Neural cell (in vitro differentiated cells): ENCODE measurements at regions not wholly inside any gene's neighbourhood (a gene's known extent, or its start where the extent isn't known, plus 50 kb on each side); places are given as distances from the start of the nearest gene placed in this dataset.
"Not testable (repeated sequence)": the region's sequence is repeated elsewhere in the genome, so short reads cannot be mapped to it uniquely, and the experiment has no call there.

Experiments used
- H2AFZ ChIP-seq: fragments of 200-600, 300-800 bp; sonication (generic), shearing (Covaris generic); 2 replicates; pipeline ENCODE4 v1.6.0; 2014; ENCODE audit warnings: low read depth, mild to moderate bottlenecking, antibody characterized with exemption, low read length, moderate library complexity
- H3F3A ChIP-seq: fragments of 200-600 bp; shearing (Covaris generic); 2 replicates; pipeline ENCODE4 v1.6.1; 2016; ENCODE audit warnings: mild to moderate bottlenecking, moderate library complexity, mixed read lengths, antibody characterized with exemption, low read length; ENCODE audit not compliant: insufficient read depth, poor library complexity, severe bottlenecking
- H3K27ac ChIP-seq: fragments of 200-600, 300-800 bp; sonication (generic), shearing (Covaris generic); 2 replicates; pipeline ENCODE4 v1.5.1; 2014; ENCODE audit warnings: mild to moderate bottlenecking, low read length, moderate library complexity
- H3K27me3 ChIP-seq: fragments of 300-800, 200-600 bp; sonication (generic), shearing (Covaris generic); 2 replicates; pipeline ENCODE4 v1.6.0; 2014; ENCODE audit warnings: mild to moderate bottlenecking, low read depth, low read length, moderate library complexity; ENCODE audit not compliant: insufficient read depth
- H3K36me3 ChIP-seq: fragments of 300-800, 200-600 bp; sonication (generic), shearing (Covaris generic); 2 replicates; pipeline ENCODE4 v1.5.1; 2014; ENCODE audit warnings: mild to moderate bottlenecking, antibody characterized with exemption, low read length, moderate library complexity; ENCODE audit not compliant: insufficient read depth
- H3K4me2 ChIP-seq: fragments of 300-800, 200-600 bp; sonication (generic), shearing (Covaris generic); 2 replicates; pipeline ENCODE4 v1.6.0; 2014; ENCODE audit warnings: mild to moderate bottlenecking, low read length
- H3K4me3 ChIP-seq: fragments of 300-800, 200-600 bp; sonication (generic), shearing (Covaris generic); 2 replicates; pipeline ENCODE4 v1.5.1; 2014; ENCODE audit warnings: mild to moderate bottlenecking, low read length, moderate library complexity
- H3K79me2 ChIP-seq: fragments of 200-600 bp; shearing (Covaris generic); replicated peaks from 2 replicates; pipeline ENCODE4 v1.6.0; 2014; ENCODE audit warnings: mild to moderate bottlenecking, low read length, moderate library complexity; ENCODE audit not compliant: insufficient read depth
- H3K9ac ChIP-seq: fragments of 300-800, 200-600 bp; sonication (generic), shearing (Covaris generic); 2 replicates; pipeline ENCODE4 v1.6.1; 2016; ENCODE audit warnings: mild to moderate bottlenecking, low read length, mixed read lengths
- H3K9me2 ChIP-seq: fragments of 200-600 bp; shearing (Covaris generic); 2 replicates; pipeline ENCODE4 v1.6.1; 2016; ENCODE audit warnings: mild to moderate bottlenecking, low read length, mixed read lengths; ENCODE audit not compliant: insufficient read depth
- H3K9me3 ChIP-seq: fragments of 200-600, 300-800 bp; sonication (generic), shearing (Covaris generic); 2 replicates; pipeline ENCODE4 v1.6.1; 2016; ENCODE audit warnings: mild to moderate bottlenecking, mixed run types, low read length, moderate library complexity, mixed read lengths
- H4K20me1 ChIP-seq: fragments of 200-600 bp; shearing (Covaris generic); 2 replicates; pipeline ENCODE4 v1.6.1; 2016; ENCODE audit warnings: mild to moderate bottlenecking, mixed run types; ENCODE audit not compliant: insufficient read depth
- EP300 ChIP-seq: fragments of 450-650 bp; conservative IDR thresholded peaks from 2 replicates; pipeline ENCODE4 v1.6.1; 2014; ENCODE audit warnings: antibody characterized with exemption, mild to moderate bottlenecking, moderate library complexity; ENCODE audit not compliant: poor library complexity, severe bottlenecking
- EZH2 ChIP-seq: fragments of 200-600, 300-800 bp; shearing (Covaris generic), sonication (generic); IDR thresholded peaks from 2 replicates; pipeline ENCODE4 v1.6.1; 2014; ENCODE audit warnings: antibody characterized with exemption, low read length, borderline replicate concordance, mild to moderate bottlenecking; ENCODE audit not compliant: insufficient read depth, poor library complexity, severe bottlenecking
- MXI1 ChIP-seq: fragments of 450-650 bp; conservative IDR thresholded peaks from 2 replicates; pipeline ENCODE4 v1.6.1; 2014; ENCODE audit warnings: antibody characterized with exemption, mild to moderate bottlenecking; ENCODE audit not compliant: poor library complexity, severe bottlenecking
- POLR2AphosphoS5 ChIP-seq: IDR thresholded peaks from 2 replicates; pipeline ENCODE4 v1.6.1; 2012
- RAD21 ChIP-seq: fragments of 450-650 bp; conservative IDR thresholded peaks from 2 replicates; pipeline ENCODE4 v1.6.1; 2014; ENCODE audit warnings: antibody characterized with exemption, mild to moderate bottlenecking, moderate library complexity
- SMC3 ChIP-seq: fragments of 450-650 bp; conservative IDR thresholded peaks from 2 replicates; pipeline ENCODE4 v1.6.1; 2014; ENCODE audit warnings: antibody characterized with exemption, mild to moderate bottlenecking, moderate library complexity; ENCODE audit not compliant: poor library complexity
- TAF1 ChIP-seq: IDR thresholded peaks from 2 replicates; pipeline ENCODE4 v1.6.1; 2012; ENCODE audit warnings: low read depth
- TF ChIP-seq, protein P1 (sequence below): fragments of 450-650 bp; IDR thresholded peaks from 2 replicates; pipeline ENCODE4 v1.5.1; 2014; ENCODE audit warnings: antibody characterized with exemption, mild to moderate bottlenecking, moderate library complexity; ENCODE audit not compliant: poor library complexity, severe bottlenecking
- TF ChIP-seq, protein P2 (sequence below): IDR thresholded peaks from 2 replicates; pipeline ENCODE4 v1.6.1; 2012; ENCODE audit warnings: borderline replicate concordance

DNA sequence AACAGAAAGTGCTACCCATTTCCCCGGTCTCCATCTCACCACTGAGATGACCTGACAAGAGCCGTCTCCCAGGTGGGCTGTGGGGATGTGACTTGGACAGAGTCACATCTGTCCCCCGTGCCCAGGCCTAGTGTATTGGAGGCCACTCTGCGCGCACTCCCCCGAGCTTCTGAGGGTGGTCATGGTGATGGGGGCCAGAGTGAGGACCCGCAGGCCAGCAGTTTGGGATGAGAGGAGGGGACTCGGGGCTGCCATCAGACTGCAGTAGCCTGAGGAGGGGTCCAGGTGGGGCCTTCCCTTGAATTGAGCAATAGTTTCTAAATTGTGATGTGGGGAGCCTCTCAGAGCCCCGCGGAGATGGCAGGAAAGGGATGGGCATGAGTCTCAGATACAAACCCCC is 852.6 kb downstream of the TBC1D22A start:
- Histone ChIP-seq H4K20me1 (no peaks in the 10 kb centered on the region), H3F3A (no peaks in the 10 kb centered on the region)

DNA sequence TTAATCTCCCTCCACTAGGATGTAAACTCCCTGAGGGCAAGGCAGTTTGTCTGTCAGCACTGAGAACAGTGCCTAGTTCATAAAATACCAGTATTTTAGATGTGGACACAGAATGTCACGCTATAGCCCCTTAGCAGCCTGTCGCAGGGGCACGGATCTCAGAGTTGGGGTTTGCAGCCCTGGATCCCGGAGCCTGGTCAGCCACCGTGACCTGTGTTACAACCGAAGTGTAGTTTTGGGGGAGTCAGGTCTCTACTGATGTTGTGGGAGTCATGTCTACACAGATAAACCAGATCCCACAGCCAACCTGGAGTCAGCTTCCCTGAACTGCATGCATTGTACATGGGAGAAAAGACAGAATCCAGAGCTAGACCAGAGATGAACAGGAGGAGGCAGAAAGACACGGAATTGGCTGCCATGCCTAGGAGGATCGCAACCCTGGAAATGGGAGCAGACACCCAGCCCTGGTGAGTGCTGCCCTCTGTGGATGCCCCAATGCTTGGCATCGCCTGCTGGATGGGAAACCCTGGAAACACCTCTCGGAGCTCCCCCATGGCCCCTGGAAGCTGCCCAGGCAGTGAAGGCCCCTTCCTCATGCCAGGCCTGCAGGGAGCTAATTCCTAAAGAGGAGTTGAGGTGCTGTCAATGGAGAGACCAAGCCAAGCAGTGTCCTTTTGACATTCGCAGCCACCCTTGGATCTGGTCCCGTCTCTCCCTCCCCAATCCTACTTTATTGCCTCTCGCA is 851.3 kb downstream of the TBC1D22A start:
- Histone ChIP-seq H3K27me3 (no peaks in the 10 kb centered on the region), H3K4me3 (no peak overlapping the region), H3K36me3 (no peaks in the 10 kb centered on the region), H3K4me2 (no peak overlapping the region), H3K9me3 (peaks cover 4% of the 10 kb centered on the region), H3K27ac (no peak overlapping the region), H4K20me1 (no peaks in the 10 kb centered on the region), H3F3A (no peaks in the 10 kb centered on the region), H3K9me2 (no peaks in the 10 kb centered on the region), H2AFZ (no peak overlapping the region), H3K9ac (no peak overlapping the region), H3K79me2 (no peaks in the 10 kb centered on the region)
- TF ChIP-seq RAD21 (no peak), MXI1 (no peak), SMC3 (no peak), EP300 (no peak), EZH2 (no peak), TAF1 (no peak), POLR2AphosphoS5 (no peak)
- TF ChIP-seq, protein P1, sequence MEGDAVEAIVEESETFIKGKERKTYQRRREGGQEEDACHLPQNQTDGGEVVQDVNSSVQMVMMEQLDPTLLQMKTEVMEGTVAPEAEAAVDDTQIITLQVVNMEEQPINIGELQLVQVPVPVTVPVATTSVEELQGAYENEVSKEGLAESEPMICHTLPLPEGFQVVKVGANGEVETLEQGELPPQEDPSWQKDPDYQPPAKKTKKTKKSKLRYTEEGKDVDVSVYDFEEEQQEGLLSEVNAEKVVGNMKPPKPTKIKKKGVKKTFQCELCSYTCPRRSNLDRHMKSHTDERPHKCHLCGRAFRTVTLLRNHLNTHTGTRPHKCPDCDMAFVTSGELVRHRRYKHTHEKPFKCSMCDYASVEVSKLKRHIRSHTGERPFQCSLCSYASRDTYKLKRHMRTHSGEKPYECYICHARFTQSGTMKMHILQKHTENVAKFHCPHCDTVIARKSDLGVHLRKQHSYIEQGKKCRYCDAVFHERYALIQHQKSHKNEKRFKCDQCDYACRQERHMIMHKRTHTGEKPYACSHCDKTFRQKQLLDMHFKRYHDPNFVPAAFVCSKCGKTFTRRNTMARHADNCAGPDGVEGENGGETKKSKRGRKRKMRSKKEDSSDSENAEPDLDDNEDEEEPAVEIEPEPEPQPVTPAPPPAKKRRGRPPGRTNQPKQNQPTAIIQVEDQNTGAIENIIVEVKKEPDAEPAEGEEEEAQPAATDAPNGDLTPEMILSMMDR, result no peak
- TF ChIP-seq, protein P2, sequence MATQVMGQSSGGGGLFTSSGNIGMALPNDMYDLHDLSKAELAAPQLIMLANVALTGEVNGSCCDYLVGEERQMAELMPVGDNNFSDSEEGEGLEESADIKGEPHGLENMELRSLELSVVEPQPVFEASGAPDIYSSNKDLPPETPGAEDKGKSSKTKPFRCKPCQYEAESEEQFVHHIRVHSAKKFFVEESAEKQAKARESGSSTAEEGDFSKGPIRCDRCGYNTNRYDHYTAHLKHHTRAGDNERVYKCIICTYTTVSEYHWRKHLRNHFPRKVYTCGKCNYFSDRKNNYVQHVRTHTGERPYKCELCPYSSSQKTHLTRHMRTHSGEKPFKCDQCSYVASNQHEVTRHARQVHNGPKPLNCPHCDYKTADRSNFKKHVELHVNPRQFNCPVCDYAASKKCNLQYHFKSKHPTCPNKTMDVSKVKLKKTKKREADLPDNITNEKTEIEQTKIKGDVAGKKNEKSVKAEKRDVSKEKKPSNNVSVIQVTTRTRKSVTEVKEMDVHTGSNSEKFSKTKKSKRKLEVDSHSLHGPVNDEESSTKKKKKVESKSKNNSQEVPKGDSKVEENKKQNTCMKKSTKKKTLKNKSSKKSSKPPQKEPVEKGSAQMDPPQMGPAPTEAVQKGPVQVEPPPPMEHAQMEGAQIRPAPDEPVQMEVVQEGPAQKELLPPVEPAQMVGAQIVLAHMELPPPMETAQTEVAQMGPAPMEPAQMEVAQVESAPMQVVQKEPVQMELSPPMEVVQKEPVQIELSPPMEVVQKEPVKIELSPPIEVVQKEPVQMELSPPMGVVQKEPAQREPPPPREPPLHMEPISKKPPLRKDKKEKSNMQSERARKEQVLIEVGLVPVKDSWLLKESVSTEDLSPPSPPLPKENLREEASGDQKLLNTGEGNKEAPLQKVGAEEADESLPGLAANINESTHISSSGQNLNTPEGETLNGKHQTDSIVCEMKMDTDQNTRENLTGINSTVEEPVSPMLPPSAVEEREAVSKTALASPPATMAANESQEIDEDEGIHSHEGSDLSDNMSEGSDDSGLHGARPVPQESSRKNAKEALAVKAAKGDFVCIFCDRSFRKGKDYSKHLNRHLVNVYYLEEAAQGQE, result no peak

More for the DNA sequence above, 852.6 kb downstream of the TBC1D22A start:
- TF ChIP-seq, protein P1, result no peak
- TF ChIP-seq MXI1 (no peak), RAD21 (no peak), POLR2AphosphoS5 (no peak)
- TF ChIP-seq, protein P2, result no peak
- Histone ChIP-seq H3K79me2 (no peaks in the 10 kb centered on the region), H3K9me2 (no peaks in the 10 kb centered on the region), H3K9me3 (peaks cover 4% of the 10 kb centered on the region), H3K9ac (no peak overlapping the region), H3K4me2 (no peak overlapping the region), H2AFZ (no peak overlapping the region), H3K36me3 (no peaks in the 10 kb centered on the region), H3K4me3 (no peak overlapping the region), H3K27me3 (no peaks in the 10 kb centered on the region), H3K27ac (no peak overlapping the region)

DNA sequence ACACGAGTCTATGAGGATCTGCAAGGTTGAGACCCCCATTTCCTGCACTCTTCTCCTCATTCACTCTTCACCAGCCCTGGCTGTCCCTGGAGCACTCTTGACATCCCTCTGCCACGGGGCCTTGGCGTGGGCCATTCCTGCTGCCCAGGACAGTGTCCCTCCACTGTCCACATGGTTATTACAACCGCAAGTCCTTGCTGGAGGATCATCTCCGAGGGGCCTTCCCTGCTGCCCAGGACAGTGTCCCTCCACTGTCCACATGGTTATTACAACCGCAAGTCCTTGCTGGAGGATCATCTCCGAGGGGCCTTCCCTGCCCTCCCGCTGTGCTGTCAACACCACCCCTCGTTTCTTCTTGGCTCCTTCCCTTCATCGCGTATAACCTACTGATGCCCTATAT is 850.7 kb downstream of the TBC1D22A start:
- H3K4me3 ChIP-seq, H3K9ac ChIP-seq, H3K4me2 ChIP-seq: not testable (repeated sequence)

More for the DNA sequence above, 850.7 kb downstream of the TBC1D22A start:
- H3K9me2 ChIP-seq, H3K27ac ChIP-seq, H3K9me3 ChIP-seq, H3K79me2 ChIP-seq, H2AFZ ChIP-seq, H3K27me3 ChIP-seq, H4K20me1 ChIP-seq, H3K36me3 ChIP-seq, H3F3A ChIP-seq: not testable (repeated sequence)
